ENCODE measurements at regions not wholly inside any gene's neighbourhood (a gene's known extent, or its start where the extent isn't known, plus 50 kb on each side); places are given as distances from the start of the nearest gene placed in this dataset.
"Not testable (repeated sequence)": the region's sequence is repeated elsewhere in the genome, so short reads cannot be mapped to it uniquely, and the experiment has no call there.

DNA sequence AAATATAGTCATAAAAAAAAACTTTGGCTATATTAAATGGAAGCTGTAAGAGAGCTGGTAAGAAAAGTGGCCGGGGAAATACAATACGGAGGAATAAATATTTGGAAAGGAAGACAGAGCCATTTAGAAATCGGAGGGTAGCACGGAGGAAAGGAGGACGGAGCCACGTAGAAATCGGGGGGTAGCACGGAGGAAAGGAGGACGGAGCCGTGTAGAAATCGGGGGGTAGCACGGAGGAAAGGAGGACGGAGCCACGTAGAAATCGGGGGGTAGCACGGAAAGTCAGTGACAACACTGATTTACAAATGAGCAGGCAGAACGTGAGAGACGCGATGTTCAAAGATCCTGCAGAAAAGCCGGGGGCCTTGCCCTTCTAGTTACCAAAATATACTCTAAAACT lies 189.0 kb downstream of the BANP start:
- DNase-seq (ENCODE audit: low spot score); H3K4me3 Mint-ChIP-seq (ENCODE audit: low read depth); H3K27ac Mint-ChIP-seq; H3K36me3 Mint-ChIP-seq (ENCODE audit: low read depth); intact Hi-C loops (cut with micrococcal nuclease); H3K4me1 Mint-ChIP-seq (ENCODE audit: low read depth); H3K27me3 Mint-ChIP-seq (ENCODE audit: low read depth): not testable (repeated sequence)
- H3K9me3 Mint-ChIP-seq, result peaks cover 19% of the 10 kb centered on the region

DNA sequence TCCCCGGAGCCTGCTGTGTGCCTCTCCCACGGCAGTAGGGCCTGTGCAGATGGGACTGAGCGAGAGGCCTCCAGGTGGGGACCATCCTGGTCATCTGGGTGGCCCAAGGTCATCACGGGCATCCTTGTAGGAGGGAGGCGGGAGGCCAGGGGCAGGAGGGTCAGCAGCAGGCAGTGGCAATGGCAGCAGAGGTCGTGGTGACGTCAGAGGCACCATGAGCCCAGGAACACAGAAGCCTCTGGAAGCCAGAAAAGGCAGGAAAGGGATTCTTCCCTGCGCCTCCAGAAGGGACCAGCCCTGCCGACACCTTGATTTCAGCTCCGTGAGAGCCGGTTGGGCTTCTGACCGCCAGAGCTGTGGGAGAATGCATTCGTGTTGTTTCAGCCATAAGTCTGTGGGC lies 190.3 kb downstream of the BANP start:
- intact Hi-C loops (cut with micrococcal nuclease), result no loop called here
- no peaks in the 10 kb centered on the region for H3K4me1 Mint-ChIP-seq (ENCODE audit: low read depth)
- DNase-seq (ENCODE audit: low spot score), result no peak
- H3K4me3 Mint-ChIP-seq (ENCODE audit: low read depth), result no peak overlapping the region
- no peaks in the 10 kb centered on the region for H3K27me3 Mint-ChIP-seq (ENCODE audit: low read depth)
- peaks cover 19% of the 10 kb centered on the region for H3K9me3 Mint-ChIP-seq
- no peak overlapping the region for H3K27ac Mint-ChIP-seq
- H3K36me3 Mint-ChIP-seq (ENCODE audit: low read depth), result no peaks in the 10 kb centered on the region

DNA sequence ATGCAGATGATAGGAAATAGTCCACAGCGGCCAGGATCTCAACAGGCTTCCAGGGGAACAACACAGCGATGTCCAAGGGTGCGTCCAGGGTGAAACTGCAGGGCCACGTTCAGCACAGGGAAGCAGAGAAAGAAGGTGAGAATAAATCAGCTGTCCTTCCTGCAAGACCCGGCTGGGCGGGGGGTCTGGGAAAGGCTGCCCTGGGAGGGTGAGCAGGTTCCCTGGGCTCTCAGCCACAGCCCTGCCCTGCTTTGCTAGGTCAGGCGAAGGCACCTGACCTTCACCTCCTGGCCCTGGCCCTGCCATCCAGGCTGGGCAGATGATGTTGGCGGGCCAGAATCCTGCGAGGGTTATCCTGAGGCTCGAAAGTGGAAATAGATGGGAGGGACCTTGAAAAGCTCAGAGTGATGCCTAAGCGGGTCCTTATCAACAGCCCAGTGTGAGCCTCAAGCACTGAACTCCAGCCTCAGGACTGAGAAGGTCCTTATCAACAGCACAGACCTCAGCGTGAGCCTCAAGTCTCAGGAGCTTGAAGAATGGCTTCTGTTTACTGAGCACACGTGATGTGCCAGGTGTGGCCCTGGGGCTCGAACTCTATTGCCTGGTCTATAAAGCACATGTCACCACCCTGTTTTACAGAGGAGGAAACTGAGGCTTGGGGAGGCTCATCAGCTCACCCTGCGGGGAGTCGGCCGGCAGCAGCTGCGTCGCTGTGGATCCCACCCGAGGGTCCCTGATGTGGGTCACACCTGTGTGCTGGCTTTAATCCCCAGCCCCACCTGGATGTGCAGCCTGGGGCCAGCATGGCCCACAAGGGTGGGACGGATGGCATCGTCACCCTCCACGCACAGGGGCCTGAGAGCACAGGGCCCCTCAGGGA lies 191.1 kb downstream of the BANP start:
- H3K4me3 Mint-ChIP-seq (ENCODE audit: low read depth); H3K4me1 Mint-ChIP-seq (ENCODE audit: low read depth); H3K27me3 Mint-ChIP-seq (ENCODE audit: low read depth); DNase-seq (ENCODE audit: low spot score); intact Hi-C loops (cut with micrococcal nuclease); H3K36me3 Mint-ChIP-seq (ENCODE audit: low read depth); H3K27ac Mint-ChIP-seq: not testable (repeated sequence)
- H3K9me3 Mint-ChIP-seq, result peaks cover 18% of the 10 kb centered on the region

DNA sequence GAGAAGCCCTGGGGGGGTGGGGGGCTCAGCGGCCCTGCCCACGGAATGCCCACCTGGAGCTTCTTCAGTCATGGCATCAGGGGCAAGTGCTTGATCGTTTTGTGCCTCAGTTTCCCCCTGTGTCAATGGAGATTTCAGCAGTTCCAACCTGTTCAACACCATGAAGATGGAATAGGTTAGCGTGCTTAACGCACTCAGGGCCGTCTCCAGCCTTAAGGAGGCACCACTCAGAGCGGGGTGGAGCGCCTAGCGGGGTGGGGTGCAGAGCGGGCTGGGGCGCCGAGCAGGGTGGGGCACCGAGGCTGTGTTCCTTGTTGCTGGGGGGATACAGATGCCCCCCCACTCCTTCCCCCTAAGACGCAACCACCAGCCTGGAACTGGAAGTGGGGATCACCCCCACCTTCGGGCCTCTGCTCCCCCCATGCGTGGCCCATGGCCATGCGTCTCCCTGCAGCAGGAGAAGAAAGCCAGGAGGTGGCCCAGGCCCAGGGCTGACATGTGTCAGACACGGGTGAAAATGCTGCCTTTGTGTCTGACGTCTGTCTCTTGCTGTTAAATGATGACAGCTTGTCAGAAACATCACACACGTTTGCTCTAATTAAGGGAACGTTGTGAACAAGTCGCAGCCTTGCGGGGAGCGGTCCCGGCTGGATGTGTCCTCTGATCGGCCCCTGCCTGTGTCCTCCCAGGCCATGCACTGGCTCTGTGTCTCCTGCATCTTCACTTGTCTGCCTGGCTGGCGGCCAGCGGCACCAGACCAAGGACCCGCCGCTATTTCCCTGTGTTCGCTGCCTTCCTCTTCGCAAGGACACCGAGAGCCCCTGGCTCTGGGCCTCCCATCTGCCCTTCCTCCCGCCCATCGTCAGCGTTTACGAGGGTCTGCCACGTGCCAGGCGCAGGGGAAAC lies 192.1 kb downstream of the BANP start:
- DNase-seq (ENCODE audit: low spot score); H3K36me3 Mint-ChIP-seq (ENCODE audit: low read depth); intact Hi-C loops (cut with micrococcal nuclease); H3K27me3 Mint-ChIP-seq (ENCODE audit: low read depth); H3K4me1 Mint-ChIP-seq (ENCODE audit: low read depth); H3K4me3 Mint-ChIP-seq (ENCODE audit: low read depth); H3K9me3 Mint-ChIP-seq; H3K27ac Mint-ChIP-seq: not testable (repeated sequence)

DNA sequence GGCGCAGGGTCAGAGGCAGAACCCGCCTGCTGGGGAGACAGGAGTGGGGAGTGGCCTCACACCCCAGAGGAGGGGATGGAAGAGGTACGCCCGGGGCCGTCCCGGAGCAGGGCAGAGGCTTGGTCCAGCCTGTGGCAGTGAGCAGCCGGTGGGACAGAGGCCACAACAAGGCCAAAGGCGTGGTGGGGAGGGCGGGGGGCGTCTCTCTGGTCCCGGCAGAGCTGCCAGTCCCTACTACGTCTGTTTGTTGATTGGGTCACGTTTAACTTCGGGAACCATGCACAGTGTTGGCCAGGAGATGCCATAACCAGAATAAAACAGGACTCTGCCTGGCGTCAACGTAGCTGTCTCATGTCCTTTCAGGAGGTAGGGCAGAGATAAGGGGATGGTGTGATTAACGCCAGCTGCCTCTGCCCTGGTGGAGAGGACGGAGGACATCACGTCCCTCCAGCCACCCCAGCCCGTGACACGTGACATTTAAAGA lies 192.8 kb downstream of the BANP start:
- Mint-ChIP-seq H3K4me1 (ENCODE audit: low read depth) (no peaks in the 10 kb centered on the region), H3K27me3 (ENCODE audit: low read depth) (no peaks in the 10 kb centered on the region), H3K9me3 (peaks cover 3% of the 10 kb centered on the region), H3K4me3 (ENCODE audit: low read depth) (no peak overlapping the region), H3K36me3 (ENCODE audit: low read depth) (no peaks in the 10 kb centered on the region), H3K27ac (no peak overlapping the region)
- intact Hi-C loops (cut with micrococcal nuclease), result no loop called here
- DNase-seq (ENCODE audit: low spot score), result no peak

DNA sequence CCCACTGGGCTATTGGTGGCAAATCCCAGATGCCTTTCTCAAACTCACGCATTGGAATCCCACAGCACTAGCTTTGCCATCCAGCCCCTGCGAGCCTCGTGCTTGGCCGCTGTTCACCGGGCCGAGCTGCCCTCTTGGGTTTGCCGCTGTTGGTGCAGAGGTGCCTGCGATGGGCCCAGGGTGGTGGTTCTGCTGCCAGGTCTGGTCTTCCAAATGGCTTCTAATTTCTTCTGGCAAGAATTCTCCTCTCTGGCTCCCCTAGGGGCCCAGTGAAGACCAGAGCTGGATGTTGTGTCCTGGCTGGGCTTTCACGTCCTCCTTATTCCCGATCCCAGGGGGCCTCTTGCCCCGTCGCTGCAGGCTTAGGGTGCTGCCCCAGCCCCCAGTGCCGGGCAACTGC lies 194.1 kb downstream of the BANP start:
- H3K4me1 Mint-ChIP-seq (ENCODE audit: low read depth); H3K27ac Mint-ChIP-seq; intact Hi-C loops (cut with micrococcal nuclease); H3K9me3 Mint-ChIP-seq; H3K27me3 Mint-ChIP-seq (ENCODE audit: low read depth); H3K36me3 Mint-ChIP-seq (ENCODE audit: low read depth); DNase-seq (ENCODE audit: low spot score); H3K4me3 Mint-ChIP-seq (ENCODE audit: low read depth): not testable (repeated sequence)

DNA sequence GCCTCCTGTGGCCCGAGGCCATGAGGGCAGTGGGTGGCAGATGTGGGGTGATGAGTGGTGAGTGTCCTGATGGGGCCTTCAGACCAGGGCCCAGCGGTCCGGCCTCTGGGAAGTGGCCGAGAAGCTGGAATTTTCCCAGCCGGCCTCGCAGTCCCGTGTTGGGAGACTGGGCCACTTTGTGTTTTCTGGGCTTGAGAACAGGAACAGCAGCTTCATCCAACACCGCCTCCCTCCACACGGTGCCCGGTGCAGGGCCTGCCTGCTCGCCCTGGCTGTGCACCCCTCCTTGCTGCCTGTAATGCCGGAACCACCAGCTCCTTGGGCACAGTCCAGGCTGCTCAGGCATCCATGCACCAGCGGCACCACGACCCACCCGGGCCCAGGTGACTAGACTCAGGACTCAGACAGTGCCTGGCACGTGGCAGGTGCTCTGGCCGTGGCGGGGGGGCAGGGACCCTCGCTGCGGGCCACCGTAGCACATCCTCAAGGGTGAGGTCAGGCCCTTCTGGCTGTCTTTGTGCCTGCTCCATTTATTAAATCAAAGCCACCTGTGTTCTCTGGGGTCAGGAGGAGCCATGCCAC lies 194.7 kb downstream of the BANP start:
- H3K27me3 Mint-ChIP-seq (ENCODE audit: low read depth); H3K4me1 Mint-ChIP-seq (ENCODE audit: low read depth); H3K36me3 Mint-ChIP-seq (ENCODE audit: low read depth); intact Hi-C loops (cut with micrococcal nuclease); H3K4me3 Mint-ChIP-seq (ENCODE audit: low read depth); H3K27ac Mint-ChIP-seq; H3K9me3 Mint-ChIP-seq; DNase-seq (ENCODE audit: low spot score): not testable (repeated sequence)

DNA sequence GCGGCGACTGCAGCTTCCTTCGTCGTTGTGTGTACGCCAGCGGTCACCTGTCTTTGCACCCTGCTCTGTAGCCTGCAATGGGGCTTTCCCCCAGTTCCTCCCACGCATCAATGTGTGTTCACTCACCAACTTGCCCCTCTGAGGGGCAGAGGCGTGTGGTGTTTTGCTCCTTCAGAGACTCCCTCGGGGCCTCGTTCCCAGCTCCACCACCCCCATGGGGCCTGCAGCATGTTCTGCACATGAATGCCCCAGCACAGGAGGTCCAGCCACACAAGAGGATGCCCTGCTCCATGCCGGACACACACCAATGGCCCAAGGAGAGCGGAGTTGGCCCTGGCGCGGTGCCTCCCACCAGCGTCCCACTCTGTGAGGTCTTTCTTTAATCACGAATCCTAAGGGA lies 196.8 kb downstream of the BANP start:
- H3K4me3 Mint-ChIP-seq (ENCODE audit: low read depth); H3K27me3 Mint-ChIP-seq (ENCODE audit: low read depth); H3K36me3 Mint-ChIP-seq (ENCODE audit: low read depth); intact Hi-C loops (cut with micrococcal nuclease); H3K27ac Mint-ChIP-seq; H3K4me1 Mint-ChIP-seq (ENCODE audit: low read depth); H3K9me3 Mint-ChIP-seq; DNase-seq (ENCODE audit: low spot score): not testable (repeated sequence)

DNA sequence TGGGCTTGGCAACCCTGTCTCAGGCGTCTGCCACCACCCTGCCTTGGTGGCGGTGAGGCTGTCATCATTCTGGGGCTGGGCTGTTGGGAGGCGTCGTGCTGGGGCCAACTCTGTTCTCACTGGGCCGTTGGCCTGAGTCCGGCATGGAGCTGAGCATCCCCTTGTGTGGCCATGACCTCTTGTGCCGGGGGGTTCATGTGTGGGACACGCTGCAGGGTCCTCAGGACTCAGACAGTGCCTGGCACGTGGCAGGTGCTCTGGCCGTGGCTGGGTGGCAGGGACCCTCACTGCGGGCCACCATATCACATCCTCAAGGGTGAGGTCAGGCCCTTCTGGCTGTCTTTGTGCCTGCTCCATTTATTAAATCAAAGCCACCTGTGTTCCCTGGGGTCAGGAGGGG lies 197.4 kb downstream of the BANP start:
- H3K4me3 Mint-ChIP-seq (ENCODE audit: low read depth); H3K9me3 Mint-ChIP-seq; DNase-seq (ENCODE audit: low spot score); H3K36me3 Mint-ChIP-seq (ENCODE audit: low read depth); intact Hi-C loops (cut with micrococcal nuclease); H3K4me1 Mint-ChIP-seq (ENCODE audit: low read depth); H3K27ac Mint-ChIP-seq; H3K27me3 Mint-ChIP-seq (ENCODE audit: low read depth): not testable (repeated sequence)

DNA sequence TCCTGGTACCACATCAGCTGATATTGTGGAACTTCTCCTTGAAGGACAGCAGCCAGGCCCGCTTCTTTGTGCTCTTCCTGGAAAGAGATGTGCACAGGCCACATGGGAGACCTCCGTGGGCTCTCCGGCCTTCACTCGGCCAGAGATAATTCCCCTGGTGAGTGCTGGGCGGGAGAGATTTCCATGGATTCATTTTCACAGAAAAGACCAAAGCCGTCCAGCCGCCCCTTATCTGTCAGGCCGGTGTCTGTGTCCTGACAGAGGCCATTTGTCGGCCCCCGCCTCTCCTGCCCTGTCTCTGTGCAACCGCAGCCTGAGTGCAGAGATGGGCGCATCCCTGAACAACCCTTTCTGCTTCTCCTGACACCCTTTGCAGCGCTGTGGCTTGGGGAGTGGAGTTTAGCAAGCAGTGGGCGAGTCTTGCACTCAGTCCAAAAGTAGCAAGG lies 197.9 kb downstream of the BANP start:
- H3K9me3 Mint-ChIP-seq; H3K36me3 Mint-ChIP-seq (ENCODE audit: low read depth); H3K27ac Mint-ChIP-seq; intact Hi-C loops (cut with micrococcal nuclease); DNase-seq (ENCODE audit: low spot score); H3K27me3 Mint-ChIP-seq (ENCODE audit: low read depth); H3K4me1 Mint-ChIP-seq (ENCODE audit: low read depth); H3K4me3 Mint-ChIP-seq (ENCODE audit: low read depth): not testable (repeated sequence)

DNA sequence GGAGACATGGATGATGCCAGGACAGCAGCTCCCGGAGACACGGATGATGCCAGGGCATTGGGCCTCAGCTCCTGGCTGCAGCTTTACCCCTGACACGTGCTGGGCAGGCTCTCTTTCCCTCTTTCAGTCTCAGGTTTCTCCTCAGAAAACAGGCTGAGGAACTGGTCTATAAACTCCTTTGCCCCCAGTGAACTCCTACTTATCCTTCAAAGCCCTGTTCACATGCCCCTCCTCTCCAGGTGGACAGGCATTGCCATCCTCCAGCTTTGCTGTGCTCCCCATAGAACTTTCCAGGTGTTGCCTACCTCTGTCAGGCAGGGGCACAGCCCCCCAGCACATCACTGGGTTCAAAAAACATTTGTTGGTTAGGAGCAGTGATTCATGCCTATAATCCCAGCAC lies 198.4 kb downstream of the BANP start:
- H3K27ac Mint-ChIP-seq; H3K27me3 Mint-ChIP-seq (ENCODE audit: low read depth); intact Hi-C loops (cut with micrococcal nuclease); H3K4me3 Mint-ChIP-seq (ENCODE audit: low read depth); H3K9me3 Mint-ChIP-seq; DNase-seq (ENCODE audit: low spot score); H3K4me1 Mint-ChIP-seq (ENCODE audit: low read depth); H3K36me3 Mint-ChIP-seq (ENCODE audit: low read depth): not testable (repeated sequence)

DNA sequence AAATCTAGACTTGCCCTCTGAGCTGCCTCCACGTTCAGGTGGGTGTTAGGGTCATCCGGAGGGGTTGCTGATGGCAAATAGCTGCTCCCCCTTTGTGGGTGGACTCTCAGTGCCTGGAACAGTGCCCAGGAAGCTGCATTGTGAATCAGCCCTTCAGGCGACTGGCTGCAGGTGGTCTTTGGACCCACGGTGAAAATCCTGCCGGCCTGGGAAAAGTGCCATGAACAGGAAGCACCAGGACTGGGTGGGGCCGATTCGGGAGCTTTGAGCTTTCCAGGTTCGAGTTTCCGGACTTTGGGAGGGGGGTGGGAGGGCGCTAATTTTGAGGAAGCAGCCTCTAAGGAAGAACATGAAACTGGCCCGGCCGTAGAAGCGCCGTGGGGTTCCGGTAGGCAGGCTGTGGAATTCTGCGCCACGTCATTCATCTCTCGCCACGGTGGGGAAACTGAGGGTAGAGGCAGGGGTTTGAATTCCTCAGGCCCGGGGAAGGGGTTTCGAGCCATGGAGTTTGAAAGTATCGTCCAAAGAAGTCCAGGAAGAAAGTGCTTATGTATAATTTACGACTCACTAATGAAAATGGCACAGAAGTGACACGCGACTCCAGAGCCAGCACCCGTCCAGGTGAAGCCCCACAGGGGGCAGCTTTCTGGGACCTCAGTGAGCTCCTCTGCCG lies 199.4 kb downstream of the BANP start:
- intact Hi-C loops (cut with micrococcal nuclease); H3K27ac Mint-ChIP-seq; DNase-seq (ENCODE audit: low spot score); H3K27me3 Mint-ChIP-seq (ENCODE audit: low read depth); H3K4me1 Mint-ChIP-seq (ENCODE audit: low read depth); H3K4me3 Mint-ChIP-seq (ENCODE audit: low read depth); H3K9me3 Mint-ChIP-seq; H3K36me3 Mint-ChIP-seq (ENCODE audit: low read depth): not testable (repeated sequence)
